Esophagus squamous epithelium (tissue), 5 donors: ENCODE measurements at regions not wholly inside any gene's neighbourhood (a gene's known extent, or its start where the extent isn't known, plus 50 kb on each side); places are given as distances from the start of the nearest gene placed in this dataset.

ENCODE experiments used
- DNase-seq: peaks from one replicate; lab custom pipeline; 2025; lab: John Stamatoyannopoulos, UW
- H3K27ac ChIP-seq, 4 donors: fragments of 200-600 bp; sonication (generic); one replicate each; pipeline ENCODE4 v1.5.1; 2016 to 2019; ENCODE audit warnings: mild to moderate bottlenecking in 1 of 4
- H3K27me3 ChIP-seq, 4 donors: fragments of 200-600 bp; sonication (generic); 1 replicate in 3 of 4; 2 replicates in 1 of 4; pipeline versions ENCODE4 v1.5.1 to v1.6.0; 2017 to 2021; ENCODE audit warnings: antibody characterized with exemption in 1 of 4
- H3K36me3 ChIP-seq, 3 donors: fragments of 200-600 bp; sonication (generic); one replicate each; pipeline ENCODE4 v1.5.1; 2016 to 2019
- H3K4me1 ChIP-seq, 3 donors: fragments of 200-600 bp; sonication (generic); one replicate each; pipeline ENCODE4 v1.5.1; 2017 to 2019
- H3K4me3 ChIP-seq, 4 donors: fragments of 200-600 bp; sonication (generic); 1 replicate in 3 of 4; 2 replicates in 1 of 4; pipeline ENCODE4 v1.5.1; 2016 to 2019; ENCODE audit warnings: mild to moderate bottlenecking in 2 of 4, moderate library complexity in 1 of 4
- H3K9me3 ChIP-seq, 3 donors: fragments of 200-600 bp; sonication (generic); one replicate each; pipeline ENCODE4 v1.5.1; 2016 to 2019
- POLR2A ChIP-seq, 4 donors: fragments of 450-650 bp; IDR thresholded peaks; one replicate each; pipeline ENCODE4 v1.6.1; 2017; ENCODE audit warnings: antibody characterized with exemption in 4 of 4, mild to moderate bottlenecking in 4 of 4, moderate library complexity in 3 of 4
- WGBS, 2 donors: methylation state at CpG; one replicate each; pipeline ENCODE4 v1.1.5; 2018; 5-methylcytosine and 5-hydroxymethylcytosine counted together
- intact Hi-C: fragments of 100-400 bp; cut with DNase I; formaldehyde crosslinking; loops from one replicate; pipeline ENCODE4 v1.15.0; 2022
- TF ChIP-seq, protein P1 (sequence below), 6 experiments: fragments of 450-650 bp in 4 of 6; fragments of 200-600 bp in 2 of 6; sonication (generic) in 2 of 6; IDR thresholded peaks; one replicate each; pipeline ENCODE4 v1.5.1; 2016 to 2019; ENCODE audit warnings: antibody characterized with exemption in 6 of 6, mild to moderate bottlenecking in 4 of 6, moderate library complexity in 4 of 6
- donor health status: DM: yes; HTN: yes; CAD: no.

GRCh38 chr2:58636872-58637271, 395.7 kb upstream of the FANCL start:
- Histone ChIP-seq H3K36me3 (no peaks in the 10 kb centered on the region), H3K4me1 (no peaks in the 10 kb centered on the region), H3K4me3 (no peak overlapping the region), H3K27ac (no peak overlapping the region), H3K9me3 (no peaks in the 10 kb centered on the region), H3K27me3 (no peaks in the 10 kb centered on the region)
- 87 to 88% methylated on average over 4 of the region's 4 CpGs for WGBS, 2 donors
- intact Hi-C loops: no loop called here
- TF ChIP-seq POLR2A (IDR thresholded peaks at IDR 0.05): no peak
- TF ChIP-seq, protein P1, sequence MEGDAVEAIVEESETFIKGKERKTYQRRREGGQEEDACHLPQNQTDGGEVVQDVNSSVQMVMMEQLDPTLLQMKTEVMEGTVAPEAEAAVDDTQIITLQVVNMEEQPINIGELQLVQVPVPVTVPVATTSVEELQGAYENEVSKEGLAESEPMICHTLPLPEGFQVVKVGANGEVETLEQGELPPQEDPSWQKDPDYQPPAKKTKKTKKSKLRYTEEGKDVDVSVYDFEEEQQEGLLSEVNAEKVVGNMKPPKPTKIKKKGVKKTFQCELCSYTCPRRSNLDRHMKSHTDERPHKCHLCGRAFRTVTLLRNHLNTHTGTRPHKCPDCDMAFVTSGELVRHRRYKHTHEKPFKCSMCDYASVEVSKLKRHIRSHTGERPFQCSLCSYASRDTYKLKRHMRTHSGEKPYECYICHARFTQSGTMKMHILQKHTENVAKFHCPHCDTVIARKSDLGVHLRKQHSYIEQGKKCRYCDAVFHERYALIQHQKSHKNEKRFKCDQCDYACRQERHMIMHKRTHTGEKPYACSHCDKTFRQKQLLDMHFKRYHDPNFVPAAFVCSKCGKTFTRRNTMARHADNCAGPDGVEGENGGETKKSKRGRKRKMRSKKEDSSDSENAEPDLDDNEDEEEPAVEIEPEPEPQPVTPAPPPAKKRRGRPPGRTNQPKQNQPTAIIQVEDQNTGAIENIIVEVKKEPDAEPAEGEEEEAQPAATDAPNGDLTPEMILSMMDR (IDR thresholded peaks at IDR 0.05): no peak
- no peak for DNase-seq

DNA sequence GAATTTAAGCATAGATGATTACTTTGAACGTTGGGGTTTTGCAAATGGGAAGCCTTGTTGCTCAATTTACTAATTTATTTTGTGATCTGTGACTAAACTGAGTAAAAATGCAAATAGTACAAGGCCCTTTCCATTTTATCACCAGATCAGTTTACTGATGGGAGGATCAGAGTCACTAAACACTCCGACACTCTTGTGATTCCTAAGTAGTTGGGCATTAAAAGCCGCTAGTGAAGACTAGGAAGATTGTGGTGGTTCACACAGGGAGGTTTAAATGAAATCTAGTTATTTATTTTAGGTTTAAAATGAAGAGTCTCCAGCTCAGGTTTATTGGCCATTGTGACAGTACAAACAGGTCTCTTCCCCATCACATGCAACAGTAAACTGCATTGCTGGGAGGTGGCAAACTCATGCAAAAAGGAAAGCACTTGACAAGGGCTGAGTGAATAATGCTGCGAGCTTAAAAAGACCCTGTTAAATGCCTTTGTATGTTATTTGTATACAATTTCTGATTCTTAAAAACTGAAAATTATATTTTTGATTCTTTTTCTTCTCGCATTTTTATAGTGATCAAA, 394.8 kb upstream of the FANCL start:
- no peaks in the 10 kb centered on the region for H3K4me1 ChIP-seq
- TF ChIP-seq, protein P1 (IDR thresholded peaks at IDR 0.05): no peak
- TF ChIP-seq POLR2A (IDR thresholded peaks at IDR 0.05): no peak
- H3K9me3 ChIP-seq: no peaks in the 10 kb centered on the region
- 72 to 79% methylated on average over 5 of the region's 5 CpGs for WGBS, 2 donors
- H3K27ac ChIP-seq: no peak overlapping the region
- no peak overlapping the region for H3K4me3 ChIP-seq
- H3K36me3 ChIP-seq: no peaks in the 10 kb centered on the region
- intact Hi-C loops: no loop called here
- DNase-seq: no peak
- H3K27me3 ChIP-seq: no peaks in the 10 kb centered on the region

GRCh38 chr2:58634653-58635370, 393.7 kb upstream of the FANCL start:
- no peak for DNase-seq
- no peaks in the 10 kb centered on the region for H3K27me3 ChIP-seq
- H3K4me1 ChIP-seq: no peaks in the 10 kb centered on the region
- TF ChIP-seq, protein P1 (IDR thresholded peaks at IDR 0.05): no peak
- TF ChIP-seq POLR2A (IDR thresholded peaks at IDR 0.05): no peak
- no peaks in the 10 kb centered on the region for H3K9me3 ChIP-seq
- no peak overlapping the region for H3K27ac ChIP-seq
- 46 to 60% methylated on average over 4 of the region's 4 CpGs for WGBS, 2 donors
- intact Hi-C loops: no loop called here
- H3K36me3 ChIP-seq: no peaks in the 10 kb centered on the region
- H3K4me3 ChIP-seq: no peak overlapping the region

- no peak for DNase-seq
- Histone ChIP-seq H3K36me3 (no peaks in the 10 kb centered on the region), H3K27ac (no peak overlapping the region), H3K4me1 (no peaks in the 10 kb centered on the region), H3K9me3 (no peaks in the 10 kb centered on the region), H3K4me3 (no peak overlapping the region), H3K27me3 (no peaks in the 10 kb centered on the region)
- intact Hi-C loops: no loop called here
- 15 to 33% methylated on average over 3 of the region's 3 CpGs for WGBS, 2 donors
- TF ChIP-seq POLR2A (IDR thresholded peaks at IDR 0.05): no peak
- TF ChIP-seq, protein P1 (IDR thresholded peaks at IDR 0.05): no peak
These were observed 392.7 kb upstream of the FANCL start for GRCh38 chr2:58633613-58634365.

DNA sequence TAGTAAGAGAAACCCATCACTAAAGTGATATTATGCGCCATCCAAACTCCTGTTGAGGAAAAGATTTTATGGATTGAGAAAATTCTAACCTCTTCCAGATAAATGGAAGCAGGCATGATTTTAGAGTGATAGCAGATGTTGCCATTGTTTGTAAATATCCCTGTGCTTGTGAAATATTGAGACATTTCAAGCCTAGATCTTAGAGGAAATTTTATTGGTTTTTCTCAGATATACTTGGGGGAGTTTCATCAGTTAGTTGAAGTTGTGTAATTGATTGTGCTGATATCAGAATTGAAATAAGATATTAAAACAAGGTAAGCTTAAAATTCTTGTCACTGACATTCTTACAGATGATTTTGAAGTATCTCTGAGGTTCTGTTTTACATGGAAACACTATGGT, 390.9 kb upstream of the FANCL start:
- H3K27me3 ChIP-seq: no peaks in the 10 kb centered on the region
- no peak overlapping the region for H3K4me3 ChIP-seq
- TF ChIP-seq POLR2A (IDR thresholded peaks at IDR 0.05): no peak
- TF ChIP-seq, protein P1 (IDR thresholded peaks at IDR 0.05): no peak
- intact Hi-C loops: no loop called here
- no peak for DNase-seq
- 95 to 96% methylated on average over 1 of the region's 1 CpG for WGBS, 2 donors
- no peaks in the 10 kb centered on the region for H3K36me3 ChIP-seq
- no peaks in the 10 kb centered on the region for H3K4me1 ChIP-seq
- H3K9me3 ChIP-seq: no peaks in the 10 kb centered on the region
- H3K27ac ChIP-seq: no peak overlapping the region
